ENCODE measurements at regions not wholly inside any gene's neighbourhood (a gene's known extent, or its start where the extent isn't known, plus 50 kb on each side); places are given as distances from the start of the nearest gene placed in this dataset.

- no peak overlapping the region for H3K4me3 Mint-ChIP-seq
- WGBS (ENCODE audit: insufficient coverage) = no CpG with 5 or more reads among the region's 7 CpGs
- intact Hi-C loops (cut with micrococcal nuclease) = no loop called here
Observed at GRCh38 chr6:744666-745353, 51.9 kb upstream of the EXOC2 start.

GRCh38 chr6:743320-744096 lies 50.6 kb upstream of the EXOC2 start:
- no peaks in the 10 kb centered on the region for H3K36me3 Mint-ChIP-seq
- Histone ChIP-seq H3K27me3 (ENCODE audit: control insufficient read depth in 2 of 2, insufficient read depth in 2 of 2, low read length in 2 of 2) (no peaks in the 10 kb centered on the region), H3K79me2 (ENCODE audit: insufficient read depth, low read length) (no peaks in the 10 kb centered on the region), H3K27ac (ENCODE audit: low read depth in 1 of 2, low read length in 2 of 2) (no peak overlapping the region), H3K4me3 (replicated peaks in 1 of 3; ENCODE audit: low read depth in 2 of 3, low read length in 3 of 3) (no peak overlapping the region), H4K20me1 (ENCODE audit: insufficient read depth, low read length) (no peaks in the 10 kb centered on the region), H2AFZ (ENCODE audit: insufficient read depth, low read depth, low read length, poor library complexity, severe bottlenecking) (no peak overlapping the region), H3K9ac (ENCODE audit: insufficient read depth, low read length, poor library complexity, severe bottlenecking) (no peak overlapping the region), H3K4me1 (ENCODE audit: control insufficient read depth in 1 of 2, insufficient read depth in 2 of 2, low read length in 2 of 2) (no peaks in the 10 kb centered on the region), H3K36me3 (replicated peaks in 1 of 2; ENCODE audit: control insufficient read depth in 1 of 2, insufficient read depth in 2 of 2, low read length in 2 of 2) (no peaks in the 10 kb centered on the region), H3K9me3 (replicated peaks in 1 of 2; ENCODE audit: control insufficient read depth in 1 of 2, insufficient read depth in 1 of 2, low read length in 2 of 2) (no peaks in the 10 kb centered on the region), H3K4me2 (replicated peaks; ENCODE audit: extremely low read depth, low read length, poor library complexity, severe bottlenecking) (no peak overlapping the region)
- peaks cover 1 to 4% (median 3%) of the 10 kb centered on the region in 3 donors for H3K27me3 Mint-ChIP-seq (ENCODE audit: low read depth in 3 of 3)
- intact Hi-C loops (cut with micrococcal nuclease) = no loop called here
- H3K27ac Mint-ChIP-seq = no peak overlapping the region
- no CpG with 5 or more reads among the region's 4 CpGs for WGBS (ENCODE audit: insufficient coverage)
- H3K4me1 Mint-ChIP-seq = no peaks in the 10 kb centered on the region
- no peak for TF ChIP-seq CTCF (IDR thresholded peaks at IDR 0.05)
- peaks cover 0 to 2% (median 0%) of the 10 kb centered on the region in 7 donors for H3K9me3 Mint-ChIP-seq
- H3K4me3 Mint-ChIP-seq = no peak overlapping the region
- no peak for DNase-seq

More at GRCh38 chr6:744666-745353, 51.9 kb upstream of the EXOC2 start:
- H3K27me3 ChIP-seq (ENCODE audit: control insufficient read depth in 2 of 2, insufficient read depth in 2 of 2, low read length in 2 of 2) = no peaks in the 10 kb centered on the region
- no peaks in the 10 kb centered on the region for H3K9me3 ChIP-seq (replicated peaks in 1 of 2; ENCODE audit: control insufficient read depth in 1 of 2, insufficient read depth in 1 of 2, low read length in 2 of 2)
- no peaks in the 10 kb centered on the region for H3K36me3 ChIP-seq (replicated peaks in 1 of 2; ENCODE audit: control insufficient read depth in 1 of 2, insufficient read depth in 2 of 2, low read length in 2 of 2)
- Mint-ChIP-seq H3K9me3 (peaks cover 0 to 2% (median 0%) of the 10 kb centered on the region in 7 donors), H3K4me1 (no peaks in the 10 kb centered on the region), H3K36me3 (no peaks in the 10 kb centered on the region), H3K27ac (no peak overlapping the region), H3K27me3 (ENCODE audit: low read depth in 3 of 3) (peaks cover 0 to 4% (median 2%) of the 10 kb centered on the region in 3 donors)
- no peak for DNase-seq
- H3K4me1 ChIP-seq (ENCODE audit: control insufficient read depth in 1 of 2, insufficient read depth in 2 of 2, low read length in 2 of 2) = no peaks in the 10 kb centered on the region
- no peak overlapping the region for H3K27ac ChIP-seq (ENCODE audit: low read depth in 1 of 2, low read length in 2 of 2)
- H3K79me2 ChIP-seq (ENCODE audit: insufficient read depth, low read length) = no peaks in the 10 kb centered on the region
- no peak overlapping the region for H3K9ac ChIP-seq (ENCODE audit: insufficient read depth, low read length, poor library complexity, severe bottlenecking)
- no peak overlapping the region for H3K4me2 ChIP-seq (replicated peaks; ENCODE audit: extremely low read depth, low read length, poor library complexity, severe bottlenecking)
- TF ChIP-seq CTCF (IDR thresholded peaks at IDR 0.05) = no peak
- no peak overlapping the region for H2AFZ ChIP-seq (ENCODE audit: insufficient read depth, low read depth, low read length, poor library complexity, severe bottlenecking)
- no peaks in the 10 kb centered on the region for H4K20me1 ChIP-seq (ENCODE audit: insufficient read depth, low read length)
- no peak overlapping the region for H3K4me3 ChIP-seq (replicated peaks in 1 of 3; ENCODE audit: low read depth in 2 of 3, low read length in 3 of 3)
